ENCODE measurements at regions not wholly inside any gene's neighbourhood (a gene's known extent, or its start where the extent isn't known, plus 50 kb on each side); places are given as distances from the start of the nearest gene placed in this dataset.
A peak's percentile ranks its signal among the peaks of the same experiment; 100 is the strongest.

DNA sequence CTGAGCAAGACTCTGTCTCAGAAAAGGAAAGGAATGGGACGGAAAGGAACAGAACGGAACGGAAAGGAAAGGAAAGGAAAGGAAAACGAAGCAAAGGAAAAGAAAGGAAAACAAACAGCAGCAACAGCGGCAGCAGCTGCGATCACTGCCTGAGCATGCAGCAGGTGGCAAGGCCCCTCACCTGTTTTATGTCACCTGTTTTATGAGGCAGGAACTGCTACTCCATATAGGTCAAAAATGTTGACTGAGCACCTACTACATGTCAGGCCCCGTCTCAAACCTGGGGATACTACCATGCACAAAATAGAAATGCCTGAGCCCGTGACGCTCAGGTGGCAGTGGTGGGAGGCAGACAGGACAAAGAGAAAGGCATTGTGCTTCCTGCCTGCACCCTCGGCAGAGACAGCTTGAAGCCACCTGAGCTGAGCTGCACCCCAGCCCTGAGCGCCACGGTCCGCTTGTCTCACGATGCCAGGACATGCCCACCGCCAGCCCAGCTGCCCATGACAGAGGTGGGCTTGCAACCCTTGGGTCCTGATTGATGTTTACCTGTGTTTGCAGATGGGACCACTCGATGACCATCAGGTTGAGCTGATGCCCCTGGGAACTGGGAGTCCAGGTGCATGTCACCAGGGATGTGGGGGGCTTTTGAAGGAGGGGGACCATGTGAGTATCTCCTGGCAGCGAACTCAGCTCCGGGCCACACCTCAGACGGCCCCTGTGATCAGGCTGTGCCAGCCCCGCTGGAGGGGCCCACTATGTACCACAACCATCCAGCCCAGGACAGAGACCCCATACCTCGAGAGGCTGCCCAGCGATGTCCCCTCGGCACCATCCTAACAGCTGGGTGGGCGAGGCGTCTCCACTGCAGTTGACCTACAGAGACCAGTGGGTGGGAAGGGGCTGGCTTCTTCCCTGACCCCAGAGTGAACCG lies 77.4 kb downstream of the RMI2 start:
- Histone ChIP-seq H3K9ac (no peak overlapping the region), H3K9me3 (ENCODE audit: low read depth) (no peaks in the 10 kb centered on the region), H4K20me1 (ENCODE audit: low read depth) (no peaks in the 10 kb centered on the region), H2AFZ (replicated peaks) (no peak overlapping the region), H3K4me2 (no peak overlapping the region), H3K27ac (no peak overlapping the region), H3K4me1 (no peaks in the 10 kb centered on the region), H3K27me3 (no peaks in the 10 kb centered on the region), H3K36me3 (no peaks in the 10 kb centered on the region), H3K79me2 (ENCODE audit: low read depth) (no peaks in the 10 kb centered on the region), H3F3A (ENCODE audit: low read depth) (no peaks in the 10 kb centered on the region), H3K4me3 (no peak overlapping the region)
- Mint-ChIP-seq H3K4me1 (no peaks in the 10 kb centered on the region), H3K36me3 (no peaks in the 10 kb centered on the region), H3K27ac (no peak overlapping the region), H3K9me3 (peaks cover 2% of the 10 kb centered on the region), H3K27me3 (ENCODE audit: insufficient read depth, low read depth) (peaks cover 5% of the 10 kb centered on the region), H3K4me3 (no peak overlapping the region)
- TF ChIP-seq EZH2phosphoT487 (IDR thresholded peaks at IDR 0.05) (no peak), EZH2 (IDR thresholded peaks at IDR 0.05) (no peak)
- TF ChIP-seq, protein P1, sequence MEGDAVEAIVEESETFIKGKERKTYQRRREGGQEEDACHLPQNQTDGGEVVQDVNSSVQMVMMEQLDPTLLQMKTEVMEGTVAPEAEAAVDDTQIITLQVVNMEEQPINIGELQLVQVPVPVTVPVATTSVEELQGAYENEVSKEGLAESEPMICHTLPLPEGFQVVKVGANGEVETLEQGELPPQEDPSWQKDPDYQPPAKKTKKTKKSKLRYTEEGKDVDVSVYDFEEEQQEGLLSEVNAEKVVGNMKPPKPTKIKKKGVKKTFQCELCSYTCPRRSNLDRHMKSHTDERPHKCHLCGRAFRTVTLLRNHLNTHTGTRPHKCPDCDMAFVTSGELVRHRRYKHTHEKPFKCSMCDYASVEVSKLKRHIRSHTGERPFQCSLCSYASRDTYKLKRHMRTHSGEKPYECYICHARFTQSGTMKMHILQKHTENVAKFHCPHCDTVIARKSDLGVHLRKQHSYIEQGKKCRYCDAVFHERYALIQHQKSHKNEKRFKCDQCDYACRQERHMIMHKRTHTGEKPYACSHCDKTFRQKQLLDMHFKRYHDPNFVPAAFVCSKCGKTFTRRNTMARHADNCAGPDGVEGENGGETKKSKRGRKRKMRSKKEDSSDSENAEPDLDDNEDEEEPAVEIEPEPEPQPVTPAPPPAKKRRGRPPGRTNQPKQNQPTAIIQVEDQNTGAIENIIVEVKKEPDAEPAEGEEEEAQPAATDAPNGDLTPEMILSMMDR (IDR thresholded peaks at IDR 0.05): no peak
- no peak for DNase-seq (ENCODE audit: low spot score)

DNA sequence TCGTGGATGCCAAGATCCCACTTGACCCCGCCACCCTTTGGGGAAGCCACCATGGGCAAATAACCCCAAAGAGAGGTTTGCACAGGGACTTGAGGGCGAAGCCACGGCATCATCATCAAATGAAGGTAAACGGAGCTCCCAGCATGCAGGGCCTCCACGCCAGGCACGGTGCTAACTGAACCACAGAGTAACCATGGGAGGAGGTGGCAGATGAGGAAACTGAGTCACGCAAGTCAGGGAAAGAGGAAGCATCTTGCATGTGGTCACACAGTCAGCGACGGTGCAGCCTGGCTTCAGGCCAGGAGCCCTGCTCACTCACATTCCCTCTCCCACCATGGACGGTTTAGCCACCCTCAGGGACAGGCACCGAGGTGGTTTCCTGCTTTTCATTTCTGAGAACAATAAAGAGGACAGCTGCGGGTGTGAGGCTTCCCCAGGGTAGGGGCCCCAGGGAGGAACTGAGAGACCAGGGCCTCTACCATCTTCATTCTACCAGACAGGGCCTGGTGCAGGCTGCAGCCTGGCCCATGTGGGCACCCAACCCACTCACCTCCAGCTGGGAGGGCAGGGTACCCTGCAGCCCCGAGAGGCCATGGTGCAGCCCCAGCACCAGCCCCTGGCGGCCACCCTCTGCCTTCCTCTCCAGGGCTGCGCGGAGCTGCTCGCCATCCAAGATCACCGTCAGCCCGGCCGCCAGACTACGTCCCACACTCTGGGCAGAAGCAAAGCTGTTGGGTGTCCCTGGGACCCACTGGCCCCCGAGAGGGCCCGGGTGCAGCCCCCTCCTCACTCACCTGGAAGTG lies 78.3 kb downstream of the RMI2 start:
- no peaks in the 10 kb centered on the region for H3K79me2 ChIP-seq (ENCODE audit: low read depth)
- Mint-ChIP-seq H3K27me3 (ENCODE audit: insufficient read depth, low read depth) (peaks cover 5% of the 10 kb centered on the region), H3K36me3 (no peaks in the 10 kb centered on the region), H3K4me3 (no peak overlapping the region), H3K9me3 (peaks cover 2% of the 10 kb centered on the region), H3K4me1 (peaks cover 2% of the 10 kb centered on the region), H3K27ac (peak overlapping the region; percentile 93)
- no peak for DNase-seq (ENCODE audit: low spot score)
- H3F3A ChIP-seq (ENCODE audit: low read depth): no peaks in the 10 kb centered on the region
- no peaks in the 10 kb centered on the region for H3K27me3 ChIP-seq
- H2AFZ ChIP-seq (replicated peaks): no peak overlapping the region
- no peak overlapping the region for H3K9ac ChIP-seq
- no peaks in the 10 kb centered on the region for H4K20me1 ChIP-seq (ENCODE audit: low read depth)
- TF ChIP-seq, protein P1 (IDR thresholded peaks at IDR 0.05): no peak
- TF ChIP-seq EZH2phosphoT487 (IDR thresholded peaks at IDR 0.05): no peak
- no peak for TF ChIP-seq EZH2 (IDR thresholded peaks at IDR 0.05)
- no peak overlapping the region for H3K27ac ChIP-seq
- no peaks in the 10 kb centered on the region for H3K4me1 ChIP-seq
- no peak overlapping the region for H3K4me2 ChIP-seq
- no peak overlapping the region for H3K4me3 ChIP-seq
- H3K9me3 ChIP-seq (ENCODE audit: low read depth): no peaks in the 10 kb centered on the region
- no peaks in the 10 kb centered on the region for H3K36me3 ChIP-seq

DNA sequence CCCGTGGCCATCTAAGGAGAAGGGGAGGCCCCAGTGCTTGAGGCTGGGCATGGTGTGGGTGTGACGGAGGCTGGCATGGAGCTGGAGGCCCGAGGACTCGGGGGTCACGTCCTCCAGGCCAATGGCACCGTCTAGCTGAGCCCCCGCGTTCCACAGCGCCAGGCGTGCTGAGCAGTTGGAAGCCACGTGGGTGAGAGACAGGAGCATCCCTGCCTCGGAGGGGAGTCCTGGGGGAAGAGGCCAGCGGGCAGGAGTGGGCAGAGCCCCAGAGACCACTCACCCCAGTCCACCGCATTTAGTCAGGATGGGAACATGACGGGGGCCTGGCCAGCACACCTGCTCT lies 78.8 kb downstream of the RMI2 start:
- no peaks in the 10 kb centered on the region for H3K36me3 ChIP-seq
- Mint-ChIP-seq H3K27ac (no peak overlapping the region), H3K9me3 (peaks cover 2% of the 10 kb centered on the region), H3K4me1 (peaks cover 5% of the 10 kb centered on the region), H3K36me3 (no peaks in the 10 kb centered on the region), H3K4me3 (no peak overlapping the region), H3K27me3 (ENCODE audit: insufficient read depth, low read depth) (peaks cover 5% of the 10 kb centered on the region)
- H2AFZ ChIP-seq (replicated peaks): no peak overlapping the region
- H3K27ac ChIP-seq: no peak overlapping the region
- no peaks in the 10 kb centered on the region for H4K20me1 ChIP-seq (ENCODE audit: low read depth)
- no peaks in the 10 kb centered on the region for H3K27me3 ChIP-seq
- no peak overlapping the region for H3K4me2 ChIP-seq
- H3K9me3 ChIP-seq (ENCODE audit: low read depth): no peaks in the 10 kb centered on the region
- no peak overlapping the region for H3K9ac ChIP-seq
- TF ChIP-seq, protein P1 (IDR thresholded peaks at IDR 0.05): no peak
- TF ChIP-seq EZH2 (IDR thresholded peaks at IDR 0.05) (no peak), EZH2phosphoT487 (IDR thresholded peaks at IDR 0.05) (no peak)
- no peaks in the 10 kb centered on the region for H3F3A ChIP-seq (ENCODE audit: low read depth)
- H3K79me2 ChIP-seq (ENCODE audit: low read depth): no peaks in the 10 kb centered on the region
- no peak overlapping the region for H3K4me3 ChIP-seq
- DNase-seq (ENCODE audit: low spot score): no peak
- H3K4me1 ChIP-seq: no peaks in the 10 kb centered on the region
